Parathyroid adenoma (tissue), 2 donors: ENCODE measurements at regions not wholly inside any gene's neighbourhood (a gene's known extent, or its start where the extent isn't known, plus 50 kb on each side); places are given as distances from the start of the nearest gene placed in this dataset.

ENCODE experiments used
- H2AFZ ChIP-seq: fragments of 300-600 bp; sonication (generic); one replicate; pipeline ENCODE4 v1.7.0; 2017; ENCODE audit warnings: antibody characterized with exemption, mild to moderate bottlenecking
- H3K27ac ChIP-seq: fragments of 300-600 bp; sonication (generic); one replicate; pipeline ENCODE4 v1.7.0; 2017
- H3K27me3 ChIP-seq: fragments of 300-600 bp; sonication (generic); one replicate; pipeline ENCODE4 v1.7.0; 2017; ENCODE audit warnings: low read length; ENCODE audit not compliant: control insufficient read depth, insufficient read depth
- H3K36me3 ChIP-seq: fragments of 300-600 bp; sonication (generic); one replicate; pipeline ENCODE4 v1.7.0; 2017; ENCODE audit warnings: low read length; ENCODE audit not compliant: control insufficient read depth, insufficient read depth
- H3K4me1 ChIP-seq: fragments of 300-600 bp; sonication (generic); one replicate; pipeline ENCODE4 v1.7.0; 2017; ENCODE audit warnings: control low read depth
- H3K4me2 ChIP-seq: fragments of 300-600 bp; sonication (generic); one replicate; pipeline ENCODE4 v1.7.0; 2017; ENCODE audit warnings: low read length
- H3K4me3 ChIP-seq: fragments of 300-600 bp; sonication (generic); one replicate; pipeline ENCODE4 v1.7.0; 2017; ENCODE audit warnings: low read depth, low read length
- H3K79me2 ChIP-seq: fragments of 300-600 bp; sonication (generic); one replicate; pipeline ENCODE4 v1.7.0; 2017; ENCODE audit warnings: control low read depth
- H3K9ac ChIP-seq: fragments of 300-600 bp; sonication (generic); one replicate; pipeline ENCODE4 v1.7.0; 2017; ENCODE audit warnings: mild to moderate bottlenecking
- H3K9me3 ChIP-seq: fragments of 300-600 bp; sonication (generic); one replicate; pipeline ENCODE4 v1.7.0; 2017; ENCODE audit warnings: low read length; ENCODE audit not compliant: control insufficient read depth
- CTCF ChIP-seq: fragments of 300-600 bp; sonication (generic); IDR thresholded peaks from one replicate; pipeline ENCODE4 v1.7.0; 2017; ENCODE audit warnings: antibody characterized with exemption, mild to moderate bottlenecking
- donor health status: primary hyperparathyroidism.

- H2AFZ ChIP-seq, result no peak overlapping the region
- no peak overlapping the region for H3K9ac ChIP-seq
- TF ChIP-seq CTCF, result no peak
- no peaks in the 10 kb centered on the region for H3K27me3 ChIP-seq
- H3K9me3 ChIP-seq, result no peaks in the 10 kb centered on the region
- H3K79me2 ChIP-seq, result no peaks in the 10 kb centered on the region
- no peak overlapping the region for H3K4me3 ChIP-seq
- no peaks in the 10 kb centered on the region for H3K36me3 ChIP-seq
- H3K4me1 ChIP-seq, result no peaks in the 10 kb centered on the region
- H3K27ac ChIP-seq, result no peak overlapping the region
- no peak overlapping the region for H3K4me2 ChIP-seq
Measured at GRCh38 chr18:10018289-10018688, 104.5 kb downstream of the VAPA start.

- no peak for TF ChIP-seq CTCF
- Histone ChIP-seq H3K4me3 (no peak overlapping the region), H3K27ac (no peak overlapping the region), H3K9ac (no peak overlapping the region), H3K9me3 (no peaks in the 10 kb centered on the region), H3K4me2 (no peak overlapping the region), H2AFZ (no peak overlapping the region), H3K4me1 (no peaks in the 10 kb centered on the region), H3K79me2 (no peaks in the 10 kb centered on the region), H3K27me3 (no peaks in the 10 kb centered on the region), H3K36me3 (no peaks in the 10 kb centered on the region)
Measured at GRCh38 chr18:10020171-10020570, 106.4 kb downstream of the VAPA start.

GRCh38 chr18:10022365-10022764 lies 108.5 kb downstream of the VAPA start:
- H3K27me3 ChIP-seq, result no peaks in the 10 kb centered on the region
- H3K9ac ChIP-seq, result no peak overlapping the region
- H3K79me2 ChIP-seq, result no peaks in the 10 kb centered on the region
- no peak overlapping the region for H3K4me2 ChIP-seq
- no peak for TF ChIP-seq CTCF
- no peak overlapping the region for H2AFZ ChIP-seq
- no peak overlapping the region for H3K4me3 ChIP-seq
- no peaks in the 10 kb centered on the region for H3K4me1 ChIP-seq
- H3K27ac ChIP-seq, result no peak overlapping the region
- H3K9me3 ChIP-seq, result no peaks in the 10 kb centered on the region
- no peaks in the 10 kb centered on the region for H3K36me3 ChIP-seq

- Histone ChIP-seq H3K4me1 (no peaks in the 10 kb centered on the region), H3K4me3 (no peak overlapping the region), H3K9me3 (no peaks in the 10 kb centered on the region), H3K27ac (no peak overlapping the region), H3K27me3 (no peaks in the 10 kb centered on the region), H2AFZ (no peak overlapping the region), H3K79me2 (no peaks in the 10 kb centered on the region), H3K9ac (no peak overlapping the region), H3K4me2 (no peak overlapping the region), H3K36me3 (no peaks in the 10 kb centered on the region)
- TF ChIP-seq CTCF, result no peak
Measured at GRCh38 chr18:10023853-10024570, 110.2 kb downstream of the VAPA start.
